Trophoblast cell (in vitro differentiated cells and primary cell): ENCODE measurements at regions not wholly inside any gene's neighbourhood (a gene's known extent, or its start where the extent isn't known, plus 50 kb on each side); places are given as distances from the start of the nearest gene placed in this dataset.
A peak's percentile ranks its signal among the peaks of the same experiment; 100 is the strongest.

ENCODE experiments used
- DNase-seq, 2 donors: peaks; one replicate each; pipeline ENCODE4 v3.0.0-alpha.2; 2016
- H2AFZ ChIP-seq: 2 replicates; pipeline ENCODE4 v1.6.1; 2013; ENCODE audit warnings: low read length, moderate library complexity, mild to moderate bottlenecking; ENCODE audit not compliant: insufficient read depth, poor library complexity
- H2AK5ac ChIP-seq: 2 replicates; pipeline ENCODE4 v1.6.1; 2013; ENCODE audit warnings: mild to moderate bottlenecking, low read length
- H2BK120ac ChIP-seq: 2 replicates; pipeline ENCODE4 v1.6.1; 2013; ENCODE audit warnings: low read length, mild to moderate bottlenecking, moderate library complexity; ENCODE audit not compliant: insufficient read depth, poor library complexity
- H2BK12ac ChIP-seq: 2 replicates; pipeline ENCODE4 v1.6.1; 2013; ENCODE audit warnings: mild to moderate bottlenecking, low read length, moderate library complexity
- H2BK5ac ChIP-seq: 2 replicates; pipeline ENCODE4 v1.6.1; 2013; ENCODE audit warnings: low read length, low read depth, moderate library complexity, mild to moderate bottlenecking; ENCODE audit not compliant: poor library complexity
- H3K14ac ChIP-seq: 2 replicates; pipeline ENCODE4 v1.6.1; 2013; ENCODE audit warnings: mild to moderate bottlenecking, low read length
- H3K18ac ChIP-seq: 2 replicates; pipeline ENCODE4 v1.6.1; 2013; ENCODE audit warnings: mild to moderate bottlenecking, low read length
- H3K23ac ChIP-seq: 2 replicates; pipeline ENCODE4 v1.6.1; 2013; ENCODE audit warnings: low read length
- H3K27ac ChIP-seq: 2 replicates; pipeline ENCODE4 v1.5.1; 2013; ENCODE audit warnings: low read depth, mild to moderate bottlenecking, inconsistent platforms, low read length, moderate library complexity
- H3K27me3 ChIP-seq: 2 replicates; pipeline ENCODE4 v1.6.1; 2013; ENCODE audit warnings: inconsistent platforms, mild to moderate bottlenecking, low read length, moderate library complexity; ENCODE audit not compliant: insufficient read depth
- H3K36me3 ChIP-seq, 2 experiments: 1 replicate in 1 of 2; 2 replicates in 1 of 2; pipeline ENCODE4 v1.6.1; 2013; ENCODE audit warnings: low read length in 2 of 2, mild to moderate bottlenecking in 2 of 2, moderate library complexity in 1 of 2; ENCODE audit not compliant: insufficient read depth in 2 of 2, control insufficient read depth in 1 of 2
- H3K4ac ChIP-seq: 2 replicates; pipeline ENCODE4 v1.6.1; 2013; ENCODE audit warnings: low read depth, mild to moderate bottlenecking, low read length, moderate library complexity
- H3K4me1 ChIP-seq, 2 experiments: 1 replicate in 1 of 2; 2 replicates in 1 of 2; pipeline ENCODE4 v1.6.1; 2013; ENCODE audit warnings: low read length in 2 of 2, mild to moderate bottlenecking in 2 of 2, moderate library complexity in 1 of 2; ENCODE audit not compliant: insufficient read depth in 2 of 2, control insufficient read depth in 1 of 2
- H3K4me2 ChIP-seq: 2 replicates; pipeline ENCODE4 v1.6.1; 2013; ENCODE audit warnings: inconsistent platforms, mild to moderate bottlenecking, low read length, moderate library complexity
- H3K4me3 ChIP-seq: 2 replicates; pipeline ENCODE4 v1.5.1; 2013; ENCODE audit warnings: mild to moderate bottlenecking, low read depth, low read length, inconsistent platforms
- H3K79me1 ChIP-seq: one replicate; pipeline ENCODE4 v1.6.1; 2013; ENCODE audit warnings: low read length
- H3K79me2 ChIP-seq: 2 replicates; pipeline ENCODE4 v1.6.1; 2013; ENCODE audit warnings: low read length, mild to moderate bottlenecking; ENCODE audit not compliant: control insufficient read depth, insufficient read depth, poor library complexity
- H3K9ac ChIP-seq: 2 replicates; pipeline ENCODE4 v1.6.1; 2013; ENCODE audit warnings: mild to moderate bottlenecking, low read length
- H3K9me3 ChIP-seq: 2 replicates; pipeline ENCODE4 v1.6.1; 2013; ENCODE audit warnings: low read depth, mild to moderate bottlenecking, control low read depth, inconsistent platforms, low read length; ENCODE audit not compliant: insufficient read depth
- H4K12ac ChIP-seq: 2 replicates; pipeline ENCODE4 v1.6.1; 2013; ENCODE audit warnings: low read depth, mild to moderate bottlenecking, low read length, moderate library complexity
- H4K8ac ChIP-seq: 2 replicates; pipeline ENCODE4 v1.6.1; 2013; ENCODE audit warnings: low read depth, mild to moderate bottlenecking, low read length, moderate library complexity
- H4K91ac ChIP-seq: one replicate; pipeline ENCODE4 v1.6.1; 2013; ENCODE audit warnings: low read depth, mild to moderate bottlenecking, low read length, moderate library complexity
- WGBS: extraction: QIAGEN DNeasy Blood & Tissue Kit; methylation state at CpG from one replicate; pipeline ENCODE4 v1.1.7; 2013; ENCODE audit warnings: missing lambda C conversion rate; ENCODE audit not compliant: insufficient read length, insufficient coverage; ENCODE audit errors: extremely low coverage; 5-methylcytosine and 5-hydroxymethylcytosine counted together

DNA sequence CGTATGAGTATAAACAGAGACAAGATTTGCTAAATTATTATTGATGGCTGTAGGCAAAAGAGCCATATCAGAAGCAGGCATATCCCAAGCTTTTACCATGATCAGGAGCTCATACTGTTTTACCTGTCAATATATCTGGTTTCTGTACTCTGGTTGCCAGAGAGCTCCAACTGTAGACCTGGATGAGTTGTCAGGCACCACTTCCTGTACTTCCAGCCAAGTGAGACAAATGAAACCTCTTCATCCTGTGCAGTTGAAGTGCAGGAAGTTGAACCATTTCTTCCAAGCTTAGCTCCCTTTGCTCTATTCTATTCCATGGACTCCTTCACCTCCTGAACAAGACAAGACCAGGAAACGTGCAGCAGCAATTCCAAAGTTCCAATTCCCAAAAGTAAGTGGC is 115.6 kb downstream of the ZNF281 start:
- H3K14ac ChIP-seq = no peak overlapping the region
- H3K4me3 ChIP-seq = no peak overlapping the region
- no peak overlapping the region for H2AFZ ChIP-seq
- no peak overlapping the region for H2BK12ac ChIP-seq
- H2BK5ac ChIP-seq = no peak overlapping the region
- H3K79me1 ChIP-seq = no peaks in the 10 kb centered on the region
- no peak overlapping the region for H2BK120ac ChIP-seq
- H3K23ac ChIP-seq = no peak overlapping the region
- DNase-seq = no peak
- no peak overlapping the region for H3K9ac ChIP-seq
- H3K36me3 ChIP-seq = no peaks in the 10 kb centered on the region
- no peak overlapping the region for H4K8ac ChIP-seq
- H3K4me2 ChIP-seq = no peak overlapping the region
- no peak overlapping the region for H3K18ac ChIP-seq
- H3K27ac ChIP-seq = no peak overlapping the region
- no peaks in the 10 kb centered on the region for H3K79me2 ChIP-seq
- H3K4ac ChIP-seq = no peak overlapping the region
- no peaks in the 10 kb centered on the region for H3K4me1 ChIP-seq
- H3K9me3 ChIP-seq = no peaks in the 10 kb centered on the region
- no peaks in the 10 kb centered on the region for H3K27me3 ChIP-seq
- H2AK5ac ChIP-seq = no peak overlapping the region
- H4K12ac ChIP-seq = no peak overlapping the region
- WGBS = no CpG with 5 or more reads among the region's 2 CpGs
- no peak overlapping the region for H4K91ac ChIP-seq

DNA sequence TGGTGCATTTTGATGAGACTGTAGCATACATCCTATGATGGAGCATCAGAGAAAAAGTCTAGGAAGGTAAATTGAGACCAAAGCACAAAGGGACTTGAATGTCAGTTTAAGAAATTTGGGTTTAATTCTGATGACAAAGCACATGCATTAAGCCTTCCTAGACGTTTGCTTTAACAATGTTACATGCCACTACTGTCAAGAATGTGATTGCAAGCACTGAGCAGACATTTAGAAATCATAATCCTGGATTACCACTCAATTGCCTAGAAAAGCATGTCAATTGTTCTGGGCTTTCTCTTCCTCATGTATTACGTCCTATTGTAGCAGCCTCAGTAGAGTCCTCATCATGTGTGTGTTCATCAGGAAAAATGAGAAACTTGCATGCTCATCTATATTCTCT is 117.1 kb downstream of the ZNF281 start:
- Histone ChIP-seq H4K8ac (no peak overlapping the region), H3K4me2 (no peak overlapping the region), H3K4me3 (no peak overlapping the region), H2AFZ (no peak overlapping the region), H3K9ac (no peak overlapping the region), H3K14ac (no peak overlapping the region), H3K18ac (no peak overlapping the region), H3K27ac (no peak overlapping the region), H3K79me2 (no peaks in the 10 kb centered on the region), H2BK120ac (no peak overlapping the region), H4K91ac (no peak overlapping the region), H2BK12ac (no peak overlapping the region), H3K27me3 (no peaks in the 10 kb centered on the region), H4K12ac (no peak overlapping the region), H3K4me1 (no peaks in the 10 kb centered on the region), H3K4ac (no peak overlapping the region), H3K9me3 (no peaks in the 10 kb centered on the region), H2BK5ac (no peak overlapping the region), H3K79me1 (no peaks in the 10 kb centered on the region), H2AK5ac (no peak overlapping the region), H3K36me3 (no peaks in the 10 kb centered on the region), H3K23ac (no peak overlapping the region)
- no peak for DNase-seq
- WGBS = no CpG with 5 or more reads among the region's 2 CpGs

DNA sequence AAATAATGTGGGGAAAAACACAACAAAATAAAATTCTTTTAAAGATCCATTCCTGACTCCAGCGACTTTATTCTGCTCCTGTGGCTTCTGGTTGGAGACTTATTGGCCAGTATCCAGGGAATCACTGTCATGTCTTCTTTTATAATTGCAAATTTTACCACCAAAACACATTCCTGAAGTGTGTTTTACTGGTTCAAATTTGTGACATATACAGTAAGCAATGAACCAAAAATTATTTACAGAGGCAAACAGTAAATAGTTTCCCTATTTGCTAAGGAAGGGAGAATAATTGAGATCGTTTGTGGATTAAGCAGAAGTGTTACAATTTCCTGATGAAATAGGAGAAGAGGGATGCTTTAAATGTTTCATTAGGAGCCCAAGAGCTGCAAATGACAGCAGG is 118.7 kb downstream of the ZNF281 start:
- H3K36me3 ChIP-seq = no peaks in the 10 kb centered on the region
- H3K4me3 ChIP-seq = no peak overlapping the region
- H3K27me3 ChIP-seq = no peaks in the 10 kb centered on the region
- no peak overlapping the region for H3K9ac ChIP-seq
- H4K8ac ChIP-seq = no peak overlapping the region
- no peak overlapping the region for H2BK120ac ChIP-seq
- no peaks in the 10 kb centered on the region for H3K79me1 ChIP-seq
- no peak overlapping the region for H3K18ac ChIP-seq
- no peaks in the 10 kb centered on the region for H3K79me2 ChIP-seq
- no peak overlapping the region for H3K4ac ChIP-seq
- no peaks in the 10 kb centered on the region for H3K4me1 ChIP-seq
- peak in 1 of 2 donors; percentile 41 for DNase-seq
- no peak overlapping the region for H2BK5ac ChIP-seq
- no peak overlapping the region for H2AK5ac ChIP-seq
- no peak overlapping the region for H3K27ac ChIP-seq
- H3K9me3 ChIP-seq = no peaks in the 10 kb centered on the region
- no peak overlapping the region for H3K23ac ChIP-seq
- H3K4me2 ChIP-seq = no peak overlapping the region
- no peak overlapping the region for H2AFZ ChIP-seq
- no CpG with 5 or more reads among the region's 2 CpGs for WGBS
- H2BK12ac ChIP-seq = no peak overlapping the region
- H4K91ac ChIP-seq = no peak overlapping the region
- H4K12ac ChIP-seq = no peak overlapping the region
- no peak overlapping the region for H3K14ac ChIP-seq

DNA sequence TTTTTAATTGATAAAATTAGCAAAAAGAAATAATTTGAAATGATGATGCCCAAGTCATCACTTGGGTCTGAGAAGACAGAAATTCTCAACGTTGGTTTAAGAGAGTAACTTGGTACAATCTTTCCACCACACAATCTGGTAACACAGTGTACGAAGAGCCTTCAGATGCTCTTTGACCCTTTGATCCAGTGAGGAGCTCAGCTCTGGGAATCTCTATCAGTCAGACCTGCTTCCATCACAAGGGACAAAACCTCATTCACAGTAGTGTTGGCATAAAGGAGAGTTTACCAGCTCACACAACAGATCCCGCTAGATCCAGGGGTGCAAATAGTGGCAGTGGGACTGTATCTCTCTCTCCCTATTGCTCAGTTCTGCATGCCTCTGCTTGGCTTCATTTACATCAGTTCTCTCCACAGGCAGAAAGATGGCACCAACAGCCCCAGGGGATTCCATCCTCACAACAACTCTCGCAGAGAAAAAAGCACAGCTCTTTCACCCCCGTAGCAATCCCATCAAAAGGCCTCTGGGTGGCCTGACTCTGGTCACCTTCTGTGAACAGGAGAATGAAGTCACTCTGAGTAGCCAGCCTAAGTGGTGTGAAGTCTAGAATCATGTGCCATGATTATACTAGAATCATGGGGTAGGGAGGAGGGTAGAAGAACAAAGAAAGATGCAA is 119.7 kb downstream of the ZNF281 start:
- Histone ChIP-seq H3K9me3 (no peaks in the 10 kb centered on the region), H3K23ac (no peak overlapping the region), H4K91ac (no peak overlapping the region), H2AFZ (no peak overlapping the region), H3K27ac (no peak overlapping the region), H3K27me3 (no peaks in the 10 kb centered on the region), H3K4ac (no peak overlapping the region), H4K8ac (no peak overlapping the region), H3K36me3 (no peaks in the 10 kb centered on the region), H3K4me3 (no peak overlapping the region), H2AK5ac (no peak overlapping the region), H2BK12ac (no peak overlapping the region), H3K79me2 (no peaks in the 10 kb centered on the region), H4K12ac (no peak overlapping the region), H3K9ac (no peak overlapping the region), H3K4me2 (no peak overlapping the region), H2BK120ac (no peak overlapping the region), H3K18ac (no peak overlapping the region), H3K79me1 (no peaks in the 10 kb centered on the region), H2BK5ac (no peak overlapping the region), H3K14ac (no peak overlapping the region), H3K4me1 (no peaks in the 10 kb centered on the region)
- DNase-seq = peak in 1 of 2 donors; percentile 29
- no CpG with 5 or more reads among the region's 5 CpGs for WGBS
